Neutrophil (primary cell): ENCODE measurements at regions not wholly inside any gene's neighbourhood (a gene's known extent, or its start where the extent isn't known, plus 50 kb on each side); places are given as distances from the start of the nearest gene placed in this dataset.

Experiments
- H3K27ac ChIP-seq: fragments of 200-600 bp; sonication (generic); 2 replicates; pipeline ENCODE4 v1.5.1; 2016; ENCODE audit warnings: mild to moderate bottlenecking, moderate library complexity
- H3K27me3 ChIP-seq: fragments of 200-600 bp; sonication (generic); 2 replicates; pipeline ENCODE4 v1.6.0; 2016; ENCODE audit warnings: mild to moderate bottlenecking
- H3K36me3 ChIP-seq: fragments of 200-600 bp; sonication (generic); 2 replicates; pipeline ENCODE4 v1.5.1; 2017
- H3K4me1 ChIP-seq, 2 experiments: fragments of 200-600 bp in 1 of 2; sonication (generic) in 1 of 2; 1 replicate in 1 of 2; 2 replicates in 1 of 2; pipeline versions ENCODE4 v1.5.1 to v1.6.1; 2013 to 2016; ENCODE audit warnings: low read depth in 1 of 2, low read length in 1 of 2, mild to moderate bottlenecking in 1 of 2, moderate library complexity in 1 of 2; ENCODE audit not compliant: control insufficient read depth in 1 of 2, insufficient read depth in 1 of 2
- H3K4me3 ChIP-seq, 2 experiments: fragments of 200-600 bp in 1 of 2; sonication (generic) in 1 of 2; 1 replicate in 1 of 2; 2 replicates in 1 of 2; pipeline ENCODE4 v1.5.1; 2013 to 2016; ENCODE audit warnings: low read depth in 1 of 2, low read length in 1 of 2, mild to moderate bottlenecking in 1 of 2, moderate library complexity in 1 of 2
- H3K9me3 ChIP-seq: fragments of 200-600 bp; sonication (generic); 2 replicates; pipeline ENCODE4 v1.5.1; 2016
- CTCF ChIP-seq: fragments of 200-600 bp; sonication (generic); IDR thresholded peaks from 2 replicates; pipeline ENCODE4 v1.5.1; 2016; ENCODE audit warnings: antibody characterized with exemption

GRCh38 chr22:49087198-49087597, 740.5 kb downstream of the BRD1 start:
- peaks cover 5% of the 10 kb centered on the region for H3K27me3 ChIP-seq
- no peaks in the 10 kb centered on the region for H3K9me3 ChIP-seq
- H3K36me3 ChIP-seq: no peaks in the 10 kb centered on the region
- TF ChIP-seq CTCF: no peak
- no peaks in the 10 kb centered on the region for H3K4me1 ChIP-seq
- no peak overlapping the region for H3K4me3 ChIP-seq
- no peak overlapping the region for H3K27ac ChIP-seq

- no peak overlapping the region for H3K27ac ChIP-seq
- no peak overlapping the region for H3K4me3 ChIP-seq
- no peak for TF ChIP-seq CTCF
- no peaks in the 10 kb centered on the region for H3K36me3 ChIP-seq
- no peaks in the 10 kb centered on the region for H3K4me1 ChIP-seq
- H3K9me3 ChIP-seq: no peaks in the 10 kb centered on the region
- H3K27me3 ChIP-seq: peaks cover 5% of the 10 kb centered on the region
These were observed 741.0 kb downstream of the BRD1 start for GRCh38 chr22:49086606-49087157.

- H3K36me3 ChIP-seq: no peaks in the 10 kb centered on the region
- H3K4me3 ChIP-seq: no peak overlapping the region
- H3K9me3 ChIP-seq: no peaks in the 10 kb centered on the region
- TF ChIP-seq CTCF: no peak
- H3K4me1 ChIP-seq: no peaks in the 10 kb centered on the region
- H3K27me3 ChIP-seq: peaks cover 5% of the 10 kb centered on the region
- no peak overlapping the region for H3K27ac ChIP-seq
These were observed 741.5 kb downstream of the BRD1 start for GRCh38 chr22:49086181-49086580.

GRCh38 chr22:49084206-49084605, 743.5 kb downstream of the BRD1 start:
- H3K36me3 ChIP-seq: no peaks in the 10 kb centered on the region
- H3K4me3 ChIP-seq: no peak overlapping the region
- no peak for TF ChIP-seq CTCF

GRCh38 chr22:49083607-49084006, 744.1 kb downstream of the BRD1 start:
- Histone ChIP-seq H3K27ac (no peak overlapping the region), H3K4me1 (no peaks in the 10 kb centered on the region), H3K9me3 (no peaks in the 10 kb centered on the region), H3K36me3 (no peaks in the 10 kb centered on the region), H3K27me3 (peaks cover 5% of the 10 kb centered on the region), H3K4me3 (no peak overlapping the region)
- no peak for TF ChIP-seq CTCF

More at GRCh38 chr22:49084206-49084605, 743.5 kb downstream of the BRD1 start:
- Histone ChIP-seq H3K27me3 (peaks cover 5% of the 10 kb centered on the region), H3K9me3 (no peaks in the 10 kb centered on the region), H3K4me1 (no peaks in the 10 kb centered on the region), H3K27ac (no peak overlapping the region)

GRCh38 chr22:49082451-49082850, 745.2 kb downstream of the BRD1 start:
- no peak overlapping the region for H3K27ac ChIP-seq
- no peak for TF ChIP-seq CTCF
- H3K4me3 ChIP-seq: no peak overlapping the region
- H3K36me3 ChIP-seq: no peaks in the 10 kb centered on the region
- no peaks in the 10 kb centered on the region for H3K4me1 ChIP-seq
- H3K27me3 ChIP-seq: peaks cover 5% of the 10 kb centered on the region
- no peaks in the 10 kb centered on the region for H3K9me3 ChIP-seq
